Neuronal stem cell (in vitro differentiated cells): ENCODE measurements at regions not wholly inside any gene's neighbourhood (a gene's known extent, or its start where the extent isn't known, plus 50 kb on each side); places are given as distances from the start of the nearest gene placed in this dataset.
"Not testable (repeated sequence)": the region's sequence is repeated elsewhere in the genome, so short reads cannot be mapped to it uniquely, and the experiment has no call there.

Experiments used
- DNase-seq: peaks from one replicate; pipeline ENCODE4 v3.0.0-alpha.2; 2013; ENCODE audit warnings: low spot score
- H2AFZ ChIP-seq: one replicate; pipeline ENCODE4 v1.6.1; 2013; ENCODE audit warnings: mild to moderate bottlenecking, low read length, inconsistent platforms
- H2AK5ac ChIP-seq: 2 replicates; pipeline ENCODE4 v1.6.1; 2013; ENCODE audit warnings: low read depth, mild to moderate bottlenecking, inconsistent platforms, low read length, moderate library complexity, mixed read lengths
- H2BK120ac ChIP-seq: 2 replicates; pipeline ENCODE4 v1.6.1; 2013; ENCODE audit warnings: low read depth, mild to moderate bottlenecking, inconsistent platforms, low read length, moderate library complexity, mixed read lengths
- H2BK12ac ChIP-seq: one replicate; pipeline ENCODE4 v1.6.1; 2013; ENCODE audit warnings: low read length, inconsistent platforms
- H2BK15ac ChIP-seq: 2 replicates; pipeline ENCODE4 v1.6.1; 2013; ENCODE audit warnings: mild to moderate bottlenecking, low read length, inconsistent platforms, mixed read lengths
- H2BK5ac ChIP-seq: one replicate; pipeline ENCODE4 v1.6.1; 2013; ENCODE audit warnings: inconsistent platforms, mild to moderate bottlenecking, low read length, moderate library complexity
- H3K14ac ChIP-seq: one replicate; pipeline ENCODE4 v1.6.1; 2013; ENCODE audit warnings: low read length, inconsistent platforms
- H3K18ac ChIP-seq: 2 replicates; pipeline ENCODE4 v1.6.1; 2013; ENCODE audit warnings: low read length, inconsistent platforms
- H3K23ac ChIP-seq: 2 replicates; pipeline ENCODE4 v1.6.1; 2013; ENCODE audit warnings: low read depth, mild to moderate bottlenecking, mixed read lengths, low read length, inconsistent platforms; ENCODE audit not compliant: poor library complexity
- H3K27ac ChIP-seq: replicated peaks from 3 replicates; pipeline ENCODE4 v1.5.1; 2013; ENCODE audit warnings: low read length, inconsistent platforms
- H3K27me3 ChIP-seq, 3 experiments: 2 replicates each; pipeline ENCODE4 v1.6.1; 2013; ENCODE audit warnings: low read length in 3 of 3, mild to moderate bottlenecking in 2 of 3, inconsistent platforms in 1 of 3, low read depth in 1 of 3, mixed read lengths in 1 of 3, moderate library complexity in 1 of 3; ENCODE audit not compliant: control insufficient read depth in 3 of 3, insufficient read depth in 3 of 3
- H3K36me3 ChIP-seq, 2 donors: replicated peaks in 1 of 2; 2 replicates each; pipeline ENCODE4 v1.6.1; 2013; ENCODE audit warnings: low read length in 2 of 2; ENCODE audit not compliant: control insufficient read depth in 2 of 2, insufficient read depth in 2 of 2
- H3K4ac ChIP-seq: 2 replicates; pipeline ENCODE4 v1.6.1; 2013; ENCODE audit warnings: inconsistent platforms, mild to moderate bottlenecking, low read length, moderate library complexity
- H3K4me1 ChIP-seq, 2 donors: 1 replicate in 1 of 2; 2 replicates in 1 of 2; pipeline ENCODE4 v1.6.1; 2013; ENCODE audit warnings: low read length in 2 of 2, low read depth in 1 of 2; ENCODE audit not compliant: control insufficient read depth in 2 of 2, insufficient read depth in 1 of 2
- H3K4me2 ChIP-seq: one replicate; pipeline ENCODE4 v1.6.1; 2013; ENCODE audit warnings: mild to moderate bottlenecking, low read length, inconsistent platforms; ENCODE audit not compliant: insufficient read depth, poor library complexity, severe bottlenecking
- H3K4me3 ChIP-seq, 2 donors: 2 replicates each; pipeline ENCODE4 v1.5.1; 2013; ENCODE audit warnings: low read length in 2 of 2, mild to moderate bottlenecking in 2 of 2, inconsistent platforms in 1 of 2, moderate library complexity in 1 of 2
- H3K79me1 ChIP-seq: one replicate; pipeline ENCODE4 v1.6.1; 2013; ENCODE audit warnings: low read depth, mild to moderate bottlenecking, inconsistent platforms, low read length, moderate library complexity
- H3K9ac ChIP-seq: one replicate; pipeline ENCODE4 v1.6.1; 2013; ENCODE audit warnings: mild to moderate bottlenecking, low read depth, low read length, inconsistent platforms; ENCODE audit not compliant: poor library complexity
- H3K9me3 ChIP-seq, 2 donors: replicated peaks in 1 of 2; 2 replicates each; pipeline versions ENCODE3 to v1.6.1; 2013; ENCODE audit warnings: low read length in 2 of 2, mild to moderate bottlenecking in 2 of 2, inconsistent platforms in 1 of 2, low read depth in 1 of 2, mixed read lengths in 1 of 2, moderate library complexity in 1 of 2; ENCODE audit not compliant: control insufficient read depth in 2 of 2, insufficient read depth in 1 of 2
- H4K8ac ChIP-seq: one replicate; pipeline ENCODE4 v1.6.1; 2013; ENCODE audit warnings: low read depth, mild to moderate bottlenecking, inconsistent platforms, low read length, moderate library complexity
- H4K91ac ChIP-seq: one replicate; pipeline ENCODE4 v1.6.1; 2013; ENCODE audit warnings: low read length, low read depth, mild to moderate bottlenecking, inconsistent platforms; ENCODE audit not compliant: poor library complexity
- WGBS, 2 donors: extraction: QIAGEN DNeasy Blood & Tissue Kit; methylation state at CpG; one replicate each; pipeline ENCODE4 v1.1.7; 2013; ENCODE audit warnings: missing lambda C conversion rate in 2 of 2, mixed read lengths in 1 of 2; ENCODE audit not compliant: insufficient read length in 2 of 2, insufficient replicate concordance in 1 of 2; ENCODE audit errors: extremely low coverage in 2 of 2; 5-methylcytosine and 5-hydroxymethylcytosine counted together

GRCh38 chr1:96524100-96524499, 197.5 kb upstream of the PTBP2 start:
- Histone ChIP-seq H2BK120ac (no peak overlapping the region), H2BK5ac (no peak overlapping the region), H2BK15ac (no peak overlapping the region), H3K36me3 (no peaks in the 10 kb centered on the region), H4K91ac (no peak overlapping the region), H2AK5ac (no peak overlapping the region), H3K23ac (no peak overlapping the region), H3K4ac (no peak overlapping the region), H3K18ac (no peak overlapping the region), H3K9me3 (peaks cover 0 to 14% of the 10 kb centered on the region in 2 donors), H3K4me1 (peaks cover 3 to 17% of the 10 kb centered on the region in 2 donors), H2AFZ (no peak overlapping the region), H3K14ac (no peak overlapping the region), H4K8ac (no peak overlapping the region), H3K79me1 (no peaks in the 10 kb centered on the region), H3K4me3 (no peak overlapping the region), H3K4me2 (no peak overlapping the region), H3K27me3 (no peaks in the 10 kb centered on the region), H3K27ac (no peak overlapping the region), H3K9ac (no peak overlapping the region), H2BK12ac (no peak overlapping the region)
- no CpG with 5 or more reads among the region's 2 CpGs for WGBS, 2 donors
- DNase-seq: no peak

DNA sequence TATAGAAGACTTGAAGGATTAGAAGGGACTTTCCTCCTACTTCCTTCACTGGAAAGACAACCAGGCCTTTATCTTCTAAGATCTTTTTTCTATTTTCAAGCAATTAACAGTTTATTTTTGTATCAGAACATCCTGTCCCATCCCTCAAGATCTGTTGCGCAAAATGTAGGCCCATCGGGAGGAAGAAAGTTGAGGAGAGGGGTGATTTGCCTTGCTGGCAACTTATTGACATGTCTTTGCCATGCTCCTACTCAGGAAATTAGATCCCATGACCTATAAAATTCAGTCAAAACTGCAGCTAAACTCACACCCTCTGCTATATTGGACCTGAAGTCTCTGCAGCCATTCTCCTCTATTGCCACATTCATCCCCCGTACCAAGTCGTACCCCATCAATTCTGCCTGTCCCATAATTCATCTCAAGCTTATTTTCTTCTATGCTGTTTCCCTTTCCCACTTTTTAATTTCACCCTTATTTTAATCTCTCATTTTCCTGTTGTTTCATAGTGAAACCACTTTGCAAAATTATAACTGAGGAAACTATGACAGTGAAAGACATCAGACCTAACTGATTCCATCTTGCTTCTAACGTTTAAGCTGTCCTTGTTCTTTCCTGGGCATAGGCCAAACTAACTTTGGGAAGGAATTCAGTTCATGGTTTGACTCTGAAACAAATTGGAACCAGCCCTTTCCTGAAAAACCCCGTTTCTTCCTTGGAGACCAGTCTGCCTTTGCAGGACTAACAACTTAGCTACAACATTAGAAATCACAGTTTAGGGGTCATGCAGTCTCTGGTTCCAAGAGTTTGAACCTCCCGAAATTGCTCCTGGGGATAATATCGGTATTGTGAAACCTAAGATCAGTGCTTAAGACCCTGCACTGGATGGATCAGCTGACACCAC, 195.7 kb upstream of the PTBP2 start:
- no peak overlapping the region for H3K4ac ChIP-seq
- no peak overlapping the region for H3K14ac ChIP-seq
- H3K4me2 ChIP-seq: no peak overlapping the region
- H4K91ac ChIP-seq: no peak overlapping the region
- no peak overlapping the region for H2BK120ac ChIP-seq
- H2BK5ac ChIP-seq: no peak overlapping the region
- peaks cover 0 to 4% of the 10 kb centered on the region in 2 donors for H3K4me1 ChIP-seq
- H3K27ac ChIP-seq: no peak overlapping the region
- no peak overlapping the region for H2BK15ac ChIP-seq
- WGBS, 2 donors: no CpG with 5 or more reads among the region's 8 CpGs
- H3K4me3 ChIP-seq: no peak overlapping the region
- no peak overlapping the region for H3K18ac ChIP-seq
- H2BK12ac ChIP-seq: no peak overlapping the region
- H3K9me3 ChIP-seq: peaks cover 2 to 17% of the 10 kb centered on the region in 2 donors
- no peaks in the 10 kb centered on the region for H3K36me3 ChIP-seq
- H4K8ac ChIP-seq: no peak overlapping the region
- H2AK5ac ChIP-seq: no peak overlapping the region
- H2AFZ ChIP-seq: no peak overlapping the region
- H3K23ac ChIP-seq: no peak overlapping the region
- H3K9ac ChIP-seq: no peak overlapping the region
- no peak for DNase-seq
- H3K79me1 ChIP-seq: no peaks in the 10 kb centered on the region
- no peaks in the 10 kb centered on the region for H3K27me3 ChIP-seq

DNA sequence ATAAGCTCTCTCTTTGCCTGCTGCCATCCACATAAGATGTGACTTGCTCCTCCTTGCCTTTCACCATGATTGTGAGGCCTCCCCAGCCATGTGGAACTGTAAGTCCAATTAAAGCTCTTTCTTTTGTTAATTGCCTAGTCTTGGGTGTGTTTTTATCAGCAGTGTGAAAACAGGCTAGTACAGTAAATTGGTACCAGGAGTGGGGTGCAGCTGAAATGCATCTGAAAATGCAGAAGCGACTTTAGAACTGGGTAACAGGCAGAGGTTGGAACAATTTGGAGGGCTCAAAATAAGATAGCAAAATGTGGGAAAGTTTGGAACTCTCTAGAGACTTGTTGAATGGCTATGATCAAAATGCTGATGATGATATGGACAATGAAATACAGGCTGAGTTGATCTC, 192.9 kb upstream of the PTBP2 start:
- H2AFZ ChIP-seq, H3K4ac ChIP-seq, H2BK12ac ChIP-seq, H2AK5ac ChIP-seq, H3K27ac ChIP-seq, H3K4me2 ChIP-seq, H3K9ac ChIP-seq, H3K4me1 ChIP-seq, H4K8ac ChIP-seq, H3K23ac ChIP-seq, DNase-seq, H3K14ac ChIP-seq, H3K27me3 ChIP-seq, H2BK5ac ChIP-seq, H3K4me3 ChIP-seq, H4K91ac ChIP-seq, H3K79me1 ChIP-seq, H3K36me3 ChIP-seq, H3K18ac ChIP-seq, H2BK15ac ChIP-seq, H2BK120ac ChIP-seq: not testable (repeated sequence)
- peaks cover 4 to 23% of the 10 kb centered on the region in 2 donors for H3K9me3 ChIP-seq
- WGBS, 2 donors: no CpG with 5 or more reads among the region's 1 CpG

- Histone ChIP-seq H2AFZ (no peak overlapping the region), H3K9ac (no peak overlapping the region), H3K4me2 (no peak overlapping the region), H3K23ac (no peak overlapping the region), H3K18ac (no peak overlapping the region), H3K4ac (no peak overlapping the region), H3K27ac (no peak overlapping the region), H3K9me3 (peaks cover 4 to 11% of the 10 kb centered on the region in 2 donors), H2BK5ac (no peak overlapping the region), H3K14ac (no peak overlapping the region), H3K79me1 (no peaks in the 10 kb centered on the region), H3K36me3 (no peaks in the 10 kb centered on the region), H2BK12ac (no peak overlapping the region), H2AK5ac (no peak overlapping the region), H3K27me3 (no peaks in the 10 kb centered on the region), H2BK15ac (no peak overlapping the region), H2BK120ac (no peak overlapping the region), H3K4me1 (peaks cover 0 to 8% of the 10 kb centered on the region in 2 donors), H3K4me3 (no peak overlapping the region), H4K91ac (no peak overlapping the region), H4K8ac (no peak overlapping the region)
- 100% methylated on average over 1 of the region's 4 CpGs for WGBS, 2 donors
- DNase-seq: no peak
Measured at GRCh38 chr1:96533820-96534219, 187.8 kb upstream of the PTBP2 start.
